ENCODE measurements at regions not wholly inside any gene's neighbourhood (a gene's known extent, or its start where the extent isn't known, plus 50 kb on each side); places are given as distances from the start of the nearest gene placed in this dataset.

GRCh38 chr6:137690721-137691120 lies 176.3 kb upstream of the TNFAIP3 start:
- TF ChIP-seq, protein P1, sequence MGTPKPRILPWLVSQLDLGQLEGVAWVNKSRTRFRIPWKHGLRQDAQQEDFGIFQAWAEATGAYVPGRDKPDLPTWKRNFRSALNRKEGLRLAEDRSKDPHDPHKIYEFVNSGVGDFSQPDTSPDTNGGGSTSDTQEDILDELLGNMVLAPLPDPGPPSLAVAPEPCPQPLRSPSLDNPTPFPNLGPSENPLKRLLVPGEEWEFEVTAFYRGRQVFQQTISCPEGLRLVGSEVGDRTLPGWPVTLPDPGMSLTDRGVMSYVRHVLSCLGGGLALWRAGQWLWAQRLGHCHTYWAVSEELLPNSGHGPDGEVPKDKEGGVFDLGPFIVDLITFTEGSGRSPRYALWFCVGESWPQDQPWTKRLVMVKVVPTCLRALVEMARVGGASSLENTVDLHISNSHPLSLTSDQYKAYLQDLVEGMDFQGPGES (IDR thresholded peaks at IDR 0.05; ENCODE audit: low read depth, low read length) = no peak
- TF ChIP-seq, protein P2, sequence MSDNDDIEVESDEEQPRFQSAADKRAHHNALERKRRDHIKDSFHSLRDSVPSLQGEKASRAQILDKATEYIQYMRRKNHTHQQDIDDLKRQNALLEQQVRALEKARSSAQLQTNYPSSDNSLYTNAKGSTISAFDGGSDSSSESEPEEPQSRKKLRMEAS (IDR thresholded peaks at IDR 0.05; ENCODE audit: low read depth) = no peak
- TF ChIP-seq, protein P3, sequence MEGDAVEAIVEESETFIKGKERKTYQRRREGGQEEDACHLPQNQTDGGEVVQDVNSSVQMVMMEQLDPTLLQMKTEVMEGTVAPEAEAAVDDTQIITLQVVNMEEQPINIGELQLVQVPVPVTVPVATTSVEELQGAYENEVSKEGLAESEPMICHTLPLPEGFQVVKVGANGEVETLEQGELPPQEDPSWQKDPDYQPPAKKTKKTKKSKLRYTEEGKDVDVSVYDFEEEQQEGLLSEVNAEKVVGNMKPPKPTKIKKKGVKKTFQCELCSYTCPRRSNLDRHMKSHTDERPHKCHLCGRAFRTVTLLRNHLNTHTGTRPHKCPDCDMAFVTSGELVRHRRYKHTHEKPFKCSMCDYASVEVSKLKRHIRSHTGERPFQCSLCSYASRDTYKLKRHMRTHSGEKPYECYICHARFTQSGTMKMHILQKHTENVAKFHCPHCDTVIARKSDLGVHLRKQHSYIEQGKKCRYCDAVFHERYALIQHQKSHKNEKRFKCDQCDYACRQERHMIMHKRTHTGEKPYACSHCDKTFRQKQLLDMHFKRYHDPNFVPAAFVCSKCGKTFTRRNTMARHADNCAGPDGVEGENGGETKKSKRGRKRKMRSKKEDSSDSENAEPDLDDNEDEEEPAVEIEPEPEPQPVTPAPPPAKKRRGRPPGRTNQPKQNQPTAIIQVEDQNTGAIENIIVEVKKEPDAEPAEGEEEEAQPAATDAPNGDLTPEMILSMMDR (IDR thresholded peaks at IDR 0.05) = no peak
- TF ChIP-seq EP300 (IDR thresholded peaks at IDR 0.05; ENCODE audit: borderline replicate concordance in 1 of 2, low read depth in 1 of 2, low read length in 1 of 2) (no peak), REST (IDR thresholded peaks at IDR 0.05; ENCODE audit: low read depth, low read length) (no peak), NFIC (IDR thresholded peaks at IDR 0.05; ENCODE audit: borderline replicate concordance) (no peak), CHD2 (IDR thresholded peaks at IDR 0.05; ENCODE audit: low read length, partially characterized antibody) (no peak), TCF12 (IDR thresholded peaks at IDR 0.05) (no peak), SMC3 (IDR thresholded peaks at IDR 0.05; ENCODE audit: low read depth, low read length) (no peak), RAD21 (IDR thresholded peaks at IDR 0.05; ENCODE audit: low read length) (no peak), GABPA (IDR thresholded peaks at IDR 0.05; ENCODE audit: low read depth) (no peak), JUND (IDR thresholded peaks at IDR 0.05) (no peak), MXI1 (IDR thresholded peaks at IDR 0.05; ENCODE audit: low read depth, low read length) (no peak)

All from SK-N-SH (cell line).